ENCODE measurements at regions not wholly inside any gene's neighbourhood (a gene's known extent, or its start where the extent isn't known, plus 50 kb on each side); places are given as distances from the start of the nearest gene placed in this dataset.
"Not testable (repeated sequence)": the region's sequence is repeated elsewhere in the genome, so short reads cannot be mapped to it uniquely, and the experiment has no call there.

GRCh38 chr5:42242881-42243485 is 180.3 kb upstream of the GHR start:
- H3K27me3 ChIP-seq (replicated peaks) = no peaks in the 10 kb centered on the region
- DNase-seq = no peak
- no peak overlapping the region for H3K27ac ChIP-seq
- no peak for TF ChIP-seq CTCF (IDR thresholded peaks at IDR 0.05; ENCODE audit: low read depth, low read length, missing control alignments)
- no peak overlapping the region for H3K4me3 ChIP-seq (ENCODE audit: low read depth, low read length)
- in situ Hi-C loops (cut with HindIII; ENCODE audit: low pct_ligation_motif_present, low sequenced_read_pairs) = no loop called here
- no peaks in the 10 kb centered on the region for H3K36me3 ChIP-seq (replicated peaks)

- in situ Hi-C loops (cut with HindIII; ENCODE audit: low pct_ligation_motif_present, low sequenced_read_pairs) = no loop called here
- TF ChIP-seq CTCF (IDR thresholded peaks at IDR 0.05; ENCODE audit: low read depth, low read length, missing control alignments) = no peak
- no peak overlapping the region for H3K4me3 ChIP-seq (ENCODE audit: low read depth, low read length)
- H3K36me3 ChIP-seq (replicated peaks) = no peaks in the 10 kb centered on the region
- DNase-seq = no peak
- H3K27me3 ChIP-seq (replicated peaks) = no peaks in the 10 kb centered on the region
- no peak overlapping the region for H3K27ac ChIP-seq
Observed at GRCh38 chr5:42252306-42252705, 170.9 kb upstream of the GHR start.

DNA sequence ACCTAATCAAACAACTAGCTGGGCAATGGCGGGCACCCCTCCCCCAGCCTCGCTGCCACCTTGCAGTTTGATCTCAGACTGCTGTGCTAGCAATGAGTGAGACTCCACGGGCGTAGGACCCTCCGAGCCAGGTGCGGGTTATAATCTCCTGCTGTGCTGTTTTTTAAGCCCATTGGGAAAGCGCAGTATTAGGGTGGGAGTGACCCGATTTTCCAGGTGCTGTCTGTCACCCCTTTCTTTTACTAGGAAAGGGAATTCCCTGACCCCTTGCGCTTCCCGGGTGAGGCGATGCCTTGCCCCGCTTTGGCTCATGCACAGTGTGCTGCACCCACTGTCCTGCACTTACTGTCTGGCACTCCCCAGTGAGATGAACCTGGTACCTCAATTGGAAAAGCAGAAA is 163.3 kb upstream of the GHR start:
- not testable (repeated sequence) for H3K27ac ChIP-seq

DNA sequence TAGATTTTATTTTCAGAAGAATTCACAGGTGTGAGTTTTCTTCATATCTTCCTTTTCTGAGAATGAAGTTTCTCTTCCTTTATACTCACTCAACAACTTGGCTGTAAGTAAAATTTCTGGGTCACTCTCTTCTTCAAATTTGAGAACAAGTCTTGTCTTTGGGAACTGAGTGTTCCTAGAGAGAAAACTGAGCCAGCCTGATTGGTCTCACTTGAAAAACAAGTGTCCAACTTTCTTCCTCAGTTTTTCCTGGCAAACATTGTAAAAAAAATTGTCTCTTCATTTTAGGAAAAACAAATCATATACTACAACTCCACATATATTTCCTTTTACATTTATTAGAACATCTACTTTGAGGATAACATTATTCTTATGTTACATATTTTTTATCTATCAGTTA is 156.1 kb upstream of the GHR start:
- Histone ChIP-seq H3K36me3 (replicated peaks) (no peaks in the 10 kb centered on the region), H3K27ac (no peak overlapping the region), H3K27me3 (replicated peaks) (no peaks in the 10 kb centered on the region), H3K4me3 (ENCODE audit: low read depth, low read length) (no peak overlapping the region)
- in situ Hi-C loops (cut with HindIII; ENCODE audit: low pct_ligation_motif_present, low sequenced_read_pairs) = no loop called here
- TF ChIP-seq CTCF (IDR thresholded peaks at IDR 0.05; ENCODE audit: low read depth, low read length, missing control alignments) = no peak
- no peak for DNase-seq

More for the DNA sequence above, 163.3 kb upstream of the GHR start:
- H3K36me3 ChIP-seq (replicated peaks); H3K27me3 ChIP-seq (replicated peaks); DNase-seq; in situ Hi-C loops (cut with HindIII; ENCODE audit: low pct_ligation_motif_present, low sequenced_read_pairs); H3K4me3 ChIP-seq (ENCODE audit: low read depth, low read length): not testable (repeated sequence)

GRCh38 chr5:42268170-42268569 is 155.1 kb upstream of the GHR start:
- H3K4me3 ChIP-seq (ENCODE audit: low read depth, low read length); H3K36me3 ChIP-seq (replicated peaks); H3K27me3 ChIP-seq (replicated peaks); H3K27ac ChIP-seq; DNase-seq; in situ Hi-C loops (cut with HindIII; ENCODE audit: low pct_ligation_motif_present, low sequenced_read_pairs): not testable (repeated sequence)

DNA sequence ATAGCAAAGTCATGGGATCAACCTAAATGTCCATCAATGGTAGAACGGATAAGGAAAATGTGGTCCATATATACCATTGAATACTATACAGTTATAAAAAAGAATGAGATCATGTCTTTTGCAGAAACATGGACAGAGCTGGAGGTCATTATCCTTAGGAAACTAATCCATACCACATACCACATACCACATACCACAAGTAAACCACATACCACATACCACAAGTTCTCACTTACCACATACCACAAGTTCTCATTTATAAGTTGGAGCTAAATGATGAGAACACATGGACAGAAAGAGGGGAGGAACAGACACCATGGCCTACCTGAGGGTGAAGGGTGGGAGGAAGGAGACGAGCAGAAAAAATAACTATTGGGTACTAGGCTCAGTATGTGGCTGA is 154.6 kb upstream of the GHR start:
- Histone ChIP-seq H3K27me3 (replicated peaks) (no peaks in the 10 kb centered on the region), H3K36me3 (replicated peaks) (no peaks in the 10 kb centered on the region), H3K27ac (no peak overlapping the region), H3K4me3 (ENCODE audit: low read depth, low read length) (no peak overlapping the region)
- in situ Hi-C loops (cut with HindIII; ENCODE audit: low pct_ligation_motif_present, low sequenced_read_pairs) = no loop called here
- DNase-seq = peak; percentile 6
- no peak for TF ChIP-seq CTCF (IDR thresholded peaks at IDR 0.05; ENCODE audit: low read depth, low read length, missing control alignments)

DNA sequence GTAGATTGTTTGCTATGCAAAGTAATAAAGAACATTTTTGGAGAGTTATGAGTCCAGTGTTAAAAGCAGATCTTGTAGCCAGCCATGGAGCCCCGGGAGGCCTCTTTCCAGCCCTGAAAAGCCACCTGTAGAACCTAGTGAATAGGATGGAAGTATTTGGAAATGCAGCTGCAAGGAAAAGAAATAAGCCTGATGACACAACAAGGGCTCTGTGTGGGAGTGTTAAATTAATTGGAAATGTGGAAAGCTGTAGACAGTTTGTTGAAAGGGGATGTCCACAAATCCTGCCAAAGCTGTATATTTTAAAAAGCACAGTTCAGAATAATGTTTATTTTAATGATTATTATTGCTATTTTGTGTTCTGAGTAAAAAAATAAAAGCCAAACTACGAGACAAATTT is 152.5 kb upstream of the GHR start:
- in situ Hi-C loops (cut with HindIII; ENCODE audit: low pct_ligation_motif_present, low sequenced_read_pairs) = no loop called here
- H3K36me3 ChIP-seq (replicated peaks) = no peaks in the 10 kb centered on the region

More for the DNA sequence above, 152.5 kb upstream of the GHR start:
- no peak for DNase-seq
- Histone ChIP-seq H3K4me3 (ENCODE audit: low read depth, low read length) (no peak overlapping the region), H3K27ac (no peak overlapping the region), H3K27me3 (replicated peaks) (no peaks in the 10 kb centered on the region)
- no peak for TF ChIP-seq CTCF (IDR thresholded peaks at IDR 0.05; ENCODE audit: low read depth, low read length, missing control alignments)

All from brain microvascular endothelial cell (primary cell).